Activated CD8-positive, alpha-beta memory T cell treated with anti-CD3 and anti-CD28 coated beads, Interleukin-2, amount 50 U/mL, for 4 hours (primary cell): ENCODE measurements at regions not wholly inside any gene's neighbourhood (a gene's known extent, or its start where the extent isn't known, plus 50 kb on each side); places are given as distances from the start of the nearest gene placed in this dataset.
"Not testable (repeated sequence)": the region's sequence is repeated elsewhere in the genome, so short reads cannot be mapped to it uniquely, and the experiment has no call there.

Experiments
- DNase-seq: peaks from one replicate; pipeline ENCODE4 v3.0.0-alpha.2; 2020

- no peak for DNase-seq
Observed at GRCh38 chr2:217362286-217362685, 502.4 kb upstream of the TNP1 start.

- DNase-seq, result no peak
Observed at GRCh38 chr2:217361483-217361880, 501.6 kb upstream of the TNP1 start.

DNA sequence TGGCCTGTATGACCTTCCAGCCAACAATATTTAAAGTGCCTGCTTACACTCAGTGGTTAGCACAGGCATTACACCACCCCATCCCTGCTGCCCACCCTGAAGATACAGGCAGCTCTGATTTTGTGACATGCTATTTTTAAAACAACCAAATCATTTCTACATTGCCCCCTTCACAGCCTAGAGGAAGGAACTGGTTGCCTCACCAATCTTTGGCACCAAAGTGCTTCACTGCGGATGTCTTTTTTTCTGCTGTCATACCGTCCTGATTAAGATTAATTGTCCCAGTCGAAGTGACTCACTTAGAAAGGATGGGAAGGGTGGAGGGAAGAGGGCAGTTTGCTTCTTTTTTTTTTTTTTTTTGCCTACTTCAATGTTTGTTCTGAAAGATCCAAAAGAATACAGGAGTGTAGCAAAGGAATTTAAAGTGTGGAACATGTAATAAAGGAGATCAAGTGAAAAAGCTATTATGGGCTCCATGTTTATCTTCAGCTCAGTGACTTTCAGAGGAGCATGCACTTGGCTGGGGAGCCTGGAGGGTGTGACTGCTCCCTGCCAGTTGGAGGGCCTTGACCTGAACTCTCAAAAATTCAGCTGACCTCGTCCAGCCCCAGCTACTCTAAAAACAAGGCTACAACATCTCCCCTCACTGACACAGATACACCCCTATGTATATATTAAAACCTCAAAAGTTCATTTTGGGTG is 501.1 kb upstream of the TNP1 start:
- no peak for DNase-seq

- DNase-seq, result no peak
Observed at GRCh38 chr2:217360111-217360510, 500.2 kb upstream of the TNP1 start.

GRCh38 chr2:217357886-217358620 is 498.2 kb upstream of the TNP1 start:
- DNase-seq, result no peak

DNA sequence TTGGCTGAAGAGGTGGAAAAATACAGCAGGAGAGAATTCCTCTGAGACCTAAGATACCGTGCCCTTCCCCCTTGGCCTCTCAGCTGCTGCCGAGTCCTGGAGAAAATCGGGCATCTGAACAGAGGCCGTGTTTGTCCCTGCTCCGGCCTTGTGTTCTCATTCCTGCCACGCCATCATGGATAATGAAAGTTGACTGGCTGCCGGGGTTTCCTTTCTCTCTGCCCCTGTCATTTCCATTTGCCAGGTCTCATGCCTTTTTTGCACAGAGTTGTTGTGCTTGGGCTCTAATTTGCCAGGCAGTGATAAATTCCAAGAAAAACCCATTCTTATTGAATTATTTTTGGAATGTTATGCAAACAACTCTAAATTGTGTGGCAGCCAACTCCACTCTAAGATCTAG is 496.9 kb upstream of the TNP1 start:
- DNase-seq, result no peak

DNA sequence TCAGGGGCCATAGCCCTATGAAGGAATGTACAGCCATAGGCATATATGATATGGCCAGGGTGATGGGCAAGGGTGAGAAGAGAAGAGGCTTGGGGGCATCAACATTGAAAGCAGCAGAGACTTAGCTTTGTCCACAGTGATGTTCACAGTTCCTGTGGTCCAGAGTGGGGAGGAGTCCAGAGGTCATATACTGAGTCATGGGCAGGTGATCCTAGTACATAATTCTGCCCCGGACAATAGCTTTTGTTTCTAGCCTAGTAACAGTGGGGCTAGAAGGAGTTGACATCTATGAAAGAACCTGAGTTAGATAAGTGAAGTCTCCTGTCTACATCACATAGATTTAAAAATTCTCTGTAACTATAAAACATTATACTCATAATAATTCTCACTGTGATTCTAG is 496.3 kb upstream of the TNP1 start:
- no peak for DNase-seq

DNA sequence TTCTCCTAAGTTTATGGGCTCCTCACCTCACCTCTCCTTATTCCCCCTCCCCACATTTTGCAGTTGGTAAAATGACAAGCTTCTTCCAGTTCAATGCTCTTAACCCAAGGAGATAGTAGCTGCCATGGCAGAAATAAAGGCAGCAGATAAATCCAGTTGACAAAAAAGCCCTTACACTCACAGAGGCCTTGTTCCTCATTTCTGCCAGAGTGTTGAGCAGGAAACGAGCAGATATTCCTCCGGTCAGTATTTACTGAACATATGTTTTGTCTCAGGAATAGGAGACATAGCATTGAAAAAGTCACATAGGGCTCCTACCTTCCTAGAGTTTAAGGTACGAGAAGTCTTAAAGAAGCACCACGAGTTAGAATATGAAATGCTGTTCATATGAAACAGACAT is 493.7 kb upstream of the TNP1 start:
- DNase-seq, result no peak

DNA sequence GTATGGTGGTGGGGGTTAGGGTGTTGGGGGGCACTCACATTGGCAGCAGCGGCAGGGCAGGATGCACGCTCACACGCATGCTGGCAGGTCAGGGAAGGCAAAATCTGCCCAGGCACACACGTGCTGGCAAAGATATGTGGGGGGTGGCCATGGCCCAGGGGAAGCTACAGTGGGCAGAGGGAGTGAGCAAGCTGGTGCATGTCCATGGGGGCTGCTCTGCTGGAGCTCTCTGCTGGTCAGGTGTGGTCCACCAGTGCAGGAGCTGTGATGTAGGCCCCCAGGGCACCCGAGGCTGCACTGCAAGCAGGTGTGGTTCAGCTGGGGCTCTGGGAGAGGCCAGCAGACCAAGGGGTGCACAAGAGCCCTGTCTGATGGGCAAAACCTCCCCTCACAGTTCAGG is 491.5 kb upstream of the TNP1 start:
- no peak for DNase-seq

- no peak for DNase-seq
Observed at GRCh38 chr2:217349251-217349650, 489.4 kb upstream of the TNP1 start.

DNA sequence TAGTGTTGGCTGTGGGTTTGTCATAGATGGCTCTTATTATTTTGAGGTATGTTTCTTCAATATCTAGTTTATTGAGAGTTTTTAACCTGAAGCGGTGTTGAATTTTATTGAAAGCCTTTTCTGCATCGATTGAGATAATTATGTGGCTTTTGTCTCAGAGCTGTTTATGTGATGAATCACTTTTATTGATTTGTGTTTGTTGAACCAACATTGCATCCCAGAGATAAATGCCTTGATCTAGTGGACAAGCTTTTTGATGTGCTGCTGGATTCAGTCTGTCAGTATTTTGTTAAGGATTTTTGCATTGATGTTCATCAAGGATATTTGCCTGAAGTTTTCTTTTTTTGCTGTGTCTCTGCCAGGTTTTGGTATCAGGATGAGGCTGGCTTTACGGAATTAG is 487.8 kb upstream of the TNP1 start:
- DNase-seq, result not testable (repeated sequence)

DNA sequence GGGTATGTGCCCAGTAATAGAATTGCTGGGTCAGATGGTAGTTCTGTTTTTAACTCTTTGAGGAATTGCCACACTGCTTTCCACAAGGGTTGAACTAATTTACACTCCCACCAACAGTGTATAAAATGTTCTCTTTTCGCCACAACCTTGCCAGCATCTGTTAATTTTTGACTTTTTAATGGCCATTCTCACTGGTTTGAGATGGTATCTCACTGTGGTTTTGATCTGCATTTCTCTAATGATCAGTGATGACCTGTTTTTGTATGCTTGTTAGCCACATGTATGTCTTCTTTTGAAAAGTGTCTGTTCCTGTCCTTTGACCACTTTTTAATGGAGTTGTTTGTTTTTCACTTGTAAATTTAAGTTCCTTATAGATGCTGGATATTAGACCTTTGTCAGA is 486.2 kb upstream of the TNP1 start:
- not testable (repeated sequence) for DNase-seq

- DNase-seq, result no peak
Observed at GRCh38 chr2:217340899-217341298, 481.0 kb upstream of the TNP1 start.

- no peak for DNase-seq
Observed at GRCh38 chr2:217340176-217340575, 480.3 kb upstream of the TNP1 start.

GRCh38 chr2:217339753-217340152 is 479.9 kb upstream of the TNP1 start:
- DNase-seq, result no peak

DNA sequence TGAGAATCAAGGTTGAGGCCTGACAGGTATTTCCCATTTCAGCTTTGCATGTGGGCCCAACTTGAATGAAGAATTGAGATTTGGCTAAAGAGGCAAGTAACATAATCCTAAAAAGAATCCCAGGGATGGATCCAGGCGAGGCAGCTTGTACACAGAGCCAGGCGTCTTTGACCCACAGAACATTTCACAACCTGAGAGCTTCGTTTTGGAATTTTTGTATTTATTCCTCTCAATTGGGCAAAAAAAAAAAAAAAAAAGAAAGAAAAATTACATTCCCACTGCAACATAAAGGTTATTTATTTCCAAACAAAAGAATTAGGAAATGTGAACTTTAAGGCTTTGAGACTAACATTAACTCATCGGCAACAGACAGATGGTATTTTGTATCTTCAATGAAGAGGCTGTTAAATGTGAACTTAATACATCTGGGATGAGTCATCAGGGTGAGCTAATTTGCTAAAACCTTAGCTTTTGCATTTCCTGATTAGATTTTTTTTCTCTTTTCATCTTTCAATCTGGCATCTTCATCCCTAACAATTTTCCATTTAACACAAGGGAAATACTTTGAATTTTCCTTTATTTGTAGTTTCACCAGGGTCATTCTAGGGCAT is 478.5 kb upstream of the TNP1 start:
- DNase-seq, result no peak

- DNase-seq, result no peak
Observed at GRCh38 chr2:217337771-217338170, 477.9 kb upstream of the TNP1 start.

- DNase-seq, result no peak
Observed at GRCh38 chr2:217336694-217337093, 476.8 kb upstream of the TNP1 start.

DNA sequence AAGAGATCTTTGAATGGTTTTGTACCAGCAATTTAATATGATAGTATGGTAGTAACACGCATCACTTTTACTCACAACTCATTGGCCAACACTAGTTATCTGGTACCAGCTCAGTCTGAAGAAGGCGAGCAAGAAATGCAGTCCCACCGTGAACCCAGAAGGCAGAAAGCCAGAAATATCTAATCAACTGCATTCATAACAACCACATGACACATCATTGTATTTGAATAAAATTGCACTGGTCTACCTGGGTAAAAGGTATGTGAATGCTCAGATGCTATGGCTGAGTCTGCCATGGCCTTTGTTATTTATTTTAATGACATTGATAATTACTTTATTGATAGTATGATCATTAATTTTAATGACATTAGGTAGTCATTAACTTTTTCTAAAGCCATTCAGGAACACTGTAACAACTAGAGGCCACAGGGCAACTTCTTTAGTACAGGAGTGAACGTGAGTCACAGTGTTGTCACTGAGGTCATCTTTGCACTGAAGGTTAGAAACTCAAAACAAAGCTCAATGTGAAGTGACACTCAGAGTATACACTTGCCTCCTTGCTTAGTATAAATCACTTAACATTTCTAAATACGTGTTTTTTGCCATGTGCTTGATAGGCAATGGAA is 475.6 kb upstream of the TNP1 start:
- no peak for DNase-seq

DNA sequence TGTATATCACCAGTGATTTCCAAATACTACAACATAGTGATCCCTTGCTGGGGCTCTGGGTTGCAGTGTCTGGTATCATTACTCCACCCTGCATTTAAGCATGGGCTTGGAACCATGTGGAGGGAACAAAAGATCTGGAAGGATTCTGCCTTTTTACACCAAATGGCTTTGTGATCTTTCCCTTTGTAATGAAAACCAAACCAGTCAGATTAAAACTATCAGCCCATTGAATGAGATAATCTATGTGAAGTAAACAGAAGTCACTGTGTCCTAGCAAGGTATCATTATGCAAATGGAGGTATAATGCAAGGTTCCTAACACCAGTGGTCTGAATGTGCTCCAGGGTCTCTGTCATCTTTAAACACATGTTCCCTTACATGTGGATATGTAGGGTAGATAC is 474.7 kb upstream of the TNP1 start:
- no peak for DNase-seq

- no peak for DNase-seq
Observed at GRCh38 chr2:217332866-217333265, 473.0 kb upstream of the TNP1 start.

DNA sequence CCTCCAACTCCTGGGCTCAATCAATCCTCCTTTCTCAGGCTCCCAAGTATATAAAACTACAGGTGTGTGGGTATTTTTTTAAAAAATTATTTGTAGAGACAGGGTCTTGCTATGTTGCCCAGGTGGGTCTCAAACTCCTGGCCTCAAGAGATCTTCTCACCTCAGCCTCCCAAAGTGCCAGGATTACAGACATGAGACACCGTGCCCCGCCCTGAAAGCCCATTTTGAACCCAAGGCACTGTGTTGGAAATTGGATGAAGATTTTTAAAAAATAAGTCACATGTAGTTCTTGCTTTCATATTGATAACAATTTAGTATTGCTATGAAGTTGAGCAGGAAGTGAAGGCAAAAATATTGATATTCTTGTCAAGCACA is 472.5 kb upstream of the TNP1 start:
- no peak for DNase-seq

GRCh38 chr2:217331523-217332416 is 471.9 kb upstream of the TNP1 start:
- no peak for DNase-seq
